SK-N-MC (cell line): ENCODE measurements at regions not wholly inside any gene's neighbourhood (a gene's known extent, or its start where the extent isn't known, plus 50 kb on each side); places are given as distances from the start of the nearest gene placed in this dataset.

ENCODE experiments used
- DNase-seq: peaks from one replicate; pipeline ENCODE4 v3.0.0-alpha.2; 2011; ENCODE audit warnings: low read depth, low spot score
- H3K27ac ChIP-seq: fragments of 200-600 bp; sonication (generic); 2 replicates; pipeline ENCODE4 v1.5.1; 2016; ENCODE audit warnings: mixed run types
- H3K36me3 ChIP-seq: fragments of 200-600 bp; sonication (generic); 2 replicates; pipeline ENCODE4 v1.6.1; 2017; ENCODE audit warnings: antibody characterized with exemption, low read length, mixed read lengths; ENCODE audit not compliant: insufficient read depth
- H3K4me3 ChIP-seq: fragments of 200-600 bp; sonication (generic); 2 replicates; pipeline ENCODE4 v1.5.1; 2016
- H3K9ac ChIP-seq: fragments of 200-600 bp; sonication (generic); 2 replicates; pipeline ENCODE4 v1.8.0; 2017; ENCODE audit warnings: mixed run types, mixed read lengths; ENCODE audit not compliant: insufficient read length
- H3K9me3 ChIP-seq: fragments of 200-600 bp; sonication (generic); 2 replicates; pipeline ENCODE4 v1.6.1; 2017; ENCODE audit warnings: low read depth, mild to moderate bottlenecking, antibody characterized with exemption, low read length, moderate library complexity, mixed read lengths
- EZH2 ChIP-seq: fragments of 200-600 bp; sonication (generic); IDR thresholded peaks from one replicate; pipeline ENCODE4 v1.6.1; 2017; ENCODE audit warnings: antibody characterized with exemption
- FOXP2 ChIP-seq: optimal IDR thresholded peaks from 2 replicates; pipeline ENCODE3; 2011; ENCODE audit warnings: mild to moderate bottlenecking, moderate library complexity; ENCODE audit not compliant: insufficient read depth; ENCODE audit errors: extremely low read length, control extremely low read depth
- POLR2AphosphoS5 ChIP-seq: IDR thresholded peaks from 2 replicates; pipeline ENCODE4 v1.6.1; 2012; ENCODE audit warnings: mild to moderate bottlenecking, low read depth, low read length, borderline replicate concordance

DNA sequence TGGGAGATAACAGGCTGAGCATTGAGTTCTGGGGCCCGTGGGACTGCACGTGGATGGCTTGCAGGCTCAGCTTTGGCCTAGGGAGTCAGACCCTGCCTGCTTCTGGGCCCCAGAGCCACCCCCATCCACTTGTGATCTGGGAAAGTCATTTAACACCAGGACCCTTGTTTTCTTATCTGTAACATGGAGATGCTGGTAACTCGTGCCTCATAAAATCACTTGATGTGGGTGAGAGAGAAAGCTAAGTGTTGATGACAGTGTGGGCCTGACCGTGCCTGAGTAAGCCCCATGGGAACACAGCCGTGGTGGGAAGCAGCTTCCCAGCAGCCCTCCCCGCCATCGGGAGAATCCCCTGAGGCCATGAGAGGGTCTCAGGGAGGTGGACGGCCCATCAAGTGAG, 378.1 kb downstream of the GABRB3 start:
- DNase-seq: no peak
- Histone ChIP-seq H3K27ac (no peak overlapping the region), H3K36me3 (no peaks in the 10 kb centered on the region), H3K4me3 (no peak overlapping the region), H3K9me3 (no peaks in the 10 kb centered on the region), H3K9ac (no peak overlapping the region)
- no peak for TF ChIP-seq FOXP2
- TF ChIP-seq EZH2: no peak
- no peak for TF ChIP-seq POLR2AphosphoS5

DNA sequence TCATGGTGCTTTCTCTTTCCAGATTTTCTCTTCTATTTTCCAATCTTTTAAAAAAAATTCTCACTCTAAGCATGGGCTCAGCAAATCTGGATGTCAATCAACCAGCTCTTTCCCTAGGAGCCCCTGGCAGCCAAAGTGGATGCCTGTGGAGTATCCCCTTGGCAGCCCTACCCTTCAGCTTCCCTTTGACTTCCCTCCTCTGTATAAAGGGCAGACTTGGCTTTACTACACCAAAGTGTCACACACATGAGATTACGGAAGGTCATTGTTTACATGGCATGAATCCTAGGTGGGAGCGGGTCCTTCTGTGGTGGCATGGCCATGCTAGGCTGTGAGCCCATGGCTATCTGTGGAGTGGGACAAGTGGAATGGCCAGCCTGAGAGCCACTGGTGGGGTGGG, 379.9 kb downstream of the GABRB3 start:
- no peaks in the 10 kb centered on the region for H3K9me3 ChIP-seq
- no peak overlapping the region for H3K27ac ChIP-seq
- H3K9ac ChIP-seq: no peak overlapping the region
- TF ChIP-seq EZH2: no peak
- TF ChIP-seq FOXP2: no peak
- TF ChIP-seq POLR2AphosphoS5: no peak
- H3K36me3 ChIP-seq: no peaks in the 10 kb centered on the region
- no peak for DNase-seq
- H3K4me3 ChIP-seq: no peak overlapping the region

DNA sequence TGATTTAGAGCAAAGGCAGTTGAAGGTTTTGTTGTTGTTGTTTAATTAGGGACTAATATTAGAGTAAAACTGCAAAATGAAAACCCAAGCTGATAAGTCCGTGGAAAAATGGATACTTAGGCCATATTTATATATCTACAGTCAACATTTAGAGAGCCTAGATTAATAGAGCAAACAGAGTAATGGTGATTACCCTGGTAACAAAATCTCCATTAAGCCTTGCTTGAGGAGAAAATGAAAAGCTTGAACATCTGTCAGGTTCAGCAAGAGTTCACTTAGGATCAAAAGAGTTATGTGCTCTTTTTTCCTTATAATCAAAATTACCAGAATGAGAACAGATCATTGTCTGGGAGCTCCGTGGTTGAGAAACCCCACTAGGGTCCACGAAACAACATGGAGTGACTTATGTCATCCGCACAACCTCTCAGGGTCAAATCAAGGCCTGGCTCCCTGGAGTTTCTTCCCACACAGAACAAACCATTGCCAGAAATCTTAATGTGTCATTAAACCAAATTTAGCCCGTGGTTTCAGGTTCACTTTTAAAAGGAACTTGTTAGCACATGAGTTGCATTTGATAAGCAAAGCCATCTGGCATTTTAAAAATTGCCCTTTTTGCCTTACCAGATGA, 381.2 kb downstream of the GABRB3 start:
- H3K27ac ChIP-seq: no peak overlapping the region
- H3K36me3 ChIP-seq: no peaks in the 10 kb centered on the region
- TF ChIP-seq EZH2 (no peak), POLR2AphosphoS5 (no peak), FOXP2 (no peak)
- H3K9ac ChIP-seq: no peak overlapping the region
- H3K9me3 ChIP-seq: no peaks in the 10 kb centered on the region
- no peak for DNase-seq
- H3K4me3 ChIP-seq: no peak overlapping the region

DNA sequence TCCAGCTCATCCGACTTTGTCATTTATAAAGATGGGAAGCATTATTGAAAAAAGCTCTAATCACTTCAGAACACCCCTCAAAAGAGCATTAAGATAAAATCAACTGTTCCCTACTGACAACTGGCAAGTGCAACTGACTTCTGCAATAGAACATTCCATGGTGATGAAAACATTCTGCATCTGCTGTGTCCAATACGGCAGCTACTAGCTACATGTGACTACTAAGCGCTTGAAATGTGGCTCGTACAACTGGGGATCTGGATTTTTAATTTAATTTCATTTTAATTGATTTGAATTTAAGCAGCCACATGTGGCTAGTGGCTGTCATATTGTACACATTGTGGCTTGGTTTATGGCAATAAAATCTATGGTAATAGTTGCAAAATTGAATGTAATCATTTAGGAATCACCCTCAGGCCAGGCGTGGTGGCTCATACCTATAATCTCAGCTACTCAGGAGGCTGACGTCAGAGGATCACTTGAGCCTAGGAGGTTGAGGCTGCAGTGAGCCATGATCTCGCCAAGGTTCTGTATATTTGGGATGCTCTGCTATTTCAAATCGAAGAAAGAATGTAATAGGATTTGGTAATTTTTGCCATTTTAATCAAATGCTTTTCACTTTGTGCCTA, 390.3 kb downstream of the GABRB3 start:
- no peak overlapping the region for H3K9ac ChIP-seq
- TF ChIP-seq EZH2 (no peak), FOXP2 (no peak), POLR2AphosphoS5 (no peak)
- H3K4me3 ChIP-seq: no peak overlapping the region
- no peak for DNase-seq
- H3K27ac ChIP-seq: no peak overlapping the region
- no peaks in the 10 kb centered on the region for H3K36me3 ChIP-seq
- no peaks in the 10 kb centered on the region for H3K9me3 ChIP-seq

DNA sequence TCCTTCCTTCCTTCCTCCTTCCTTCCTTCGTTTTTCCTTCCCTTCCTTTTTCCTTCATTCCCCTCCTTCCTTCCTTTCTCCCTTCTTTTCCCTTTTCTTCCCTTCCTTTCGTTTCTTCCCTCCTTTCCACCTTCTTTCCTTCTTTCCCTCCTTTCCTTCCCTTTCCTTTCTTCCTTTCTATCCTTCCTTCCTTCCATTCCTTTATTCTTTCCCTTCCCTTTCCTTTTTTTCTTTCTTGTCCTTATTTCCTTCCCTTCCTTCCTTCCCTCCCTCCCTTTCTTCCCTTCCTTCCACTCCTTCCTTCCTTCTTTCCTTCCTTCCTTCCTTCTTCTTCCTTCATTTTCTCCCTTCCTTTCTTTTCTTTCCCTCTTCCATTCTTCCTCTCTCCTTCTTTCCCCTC, 394.6 kb downstream of the GABRB3 start:
- no peak for DNase-seq
- Histone ChIP-seq H3K36me3 (no peaks in the 10 kb centered on the region), H3K9ac (no peak overlapping the region), H3K9me3 (no peaks in the 10 kb centered on the region), H3K4me3 (no peak overlapping the region), H3K27ac (no peak overlapping the region)
- TF ChIP-seq FOXP2: no peak
- no peak for TF ChIP-seq POLR2AphosphoS5
- no peak for TF ChIP-seq EZH2

DNA sequence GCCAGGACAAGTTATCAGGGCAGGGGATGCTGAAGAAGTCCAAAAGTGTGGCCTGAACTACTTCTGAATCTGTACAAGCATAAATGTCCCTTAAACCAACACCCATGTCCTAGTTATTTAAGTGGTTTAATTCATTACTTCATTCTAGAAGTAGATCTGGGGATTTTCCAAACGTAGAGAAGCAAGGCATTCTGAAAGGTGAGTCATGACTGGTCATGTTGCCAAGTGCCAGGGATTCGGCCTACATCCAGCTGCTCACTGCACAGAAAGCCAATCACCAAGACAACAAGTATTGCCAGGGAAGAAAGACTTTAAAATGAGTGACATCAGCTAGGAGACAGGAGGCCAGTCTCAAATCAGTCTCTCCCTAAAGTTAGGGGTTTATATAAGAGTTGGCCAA, 396.6 kb downstream of the GABRB3 start:
- no peak overlapping the region for H3K27ac ChIP-seq

DNA sequence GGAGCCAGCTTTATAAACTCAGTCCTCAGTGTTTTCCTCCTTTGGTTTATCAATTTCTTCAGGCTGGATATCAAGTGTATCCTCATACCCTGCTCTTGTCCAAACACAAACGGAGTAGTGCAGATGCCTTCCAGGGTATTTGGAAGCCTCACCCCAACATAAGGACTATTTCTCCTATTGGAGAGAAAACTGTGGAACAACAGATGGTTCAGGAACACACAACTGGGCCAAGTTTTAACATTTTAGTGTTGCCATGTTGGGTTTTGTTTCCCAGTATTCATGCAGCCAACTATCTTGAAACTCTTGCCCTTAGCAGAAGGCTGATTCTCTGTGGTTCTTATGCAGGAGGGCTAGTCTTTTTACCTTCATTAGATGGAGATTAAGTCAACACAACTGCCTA, 398.1 kb downstream of the GABRB3 start:
- Histone ChIP-seq H3K27ac (no peak overlapping the region), H3K9me3 (no peaks in the 10 kb centered on the region), H3K4me3 (no peak overlapping the region), H3K9ac (no peak overlapping the region), H3K36me3 (no peaks in the 10 kb centered on the region)
- TF ChIP-seq POLR2AphosphoS5 (no peak), EZH2 (no peak), FOXP2 (no peak)
- DNase-seq: no peak

More for the DNA sequence above, 396.6 kb downstream of the GABRB3 start:
- no peak overlapping the region for H3K9ac ChIP-seq
- TF ChIP-seq POLR2AphosphoS5 (no peak), EZH2 (no peak), FOXP2 (no peak)
- no peak overlapping the region for H3K4me3 ChIP-seq
- DNase-seq: no peak
- no peaks in the 10 kb centered on the region for H3K36me3 ChIP-seq
- no peaks in the 10 kb centered on the region for H3K9me3 ChIP-seq

DNA sequence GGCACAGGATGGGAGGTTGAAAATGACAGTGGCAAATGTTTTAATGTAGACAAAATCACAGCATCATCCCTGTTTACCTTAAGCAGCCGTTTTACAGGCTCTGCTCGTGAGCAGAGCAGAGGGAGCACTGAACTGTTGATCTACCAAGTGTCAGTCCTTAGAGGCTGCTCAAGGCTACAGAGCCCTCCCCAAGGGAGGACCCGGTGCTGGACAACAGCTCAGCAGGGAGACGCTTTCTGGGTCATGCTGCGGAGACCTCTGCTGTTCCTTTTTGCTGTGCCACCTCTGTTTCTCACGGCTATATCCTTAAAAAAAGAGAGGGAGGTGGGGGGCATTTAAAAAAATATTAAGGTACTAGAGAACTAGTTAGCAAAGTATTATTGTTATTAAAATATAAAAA, 400.2 kb downstream of the GABRB3 start:
- H3K36me3 ChIP-seq: no peaks in the 10 kb centered on the region
- H3K9me3 ChIP-seq: no peaks in the 10 kb centered on the region
- TF ChIP-seq EZH2: no peak
- no peak for TF ChIP-seq FOXP2
- no peak overlapping the region for H3K9ac ChIP-seq
- H3K4me3 ChIP-seq: no peak overlapping the region
- DNase-seq: no peak
- H3K27ac ChIP-seq: no peak overlapping the region

DNA sequence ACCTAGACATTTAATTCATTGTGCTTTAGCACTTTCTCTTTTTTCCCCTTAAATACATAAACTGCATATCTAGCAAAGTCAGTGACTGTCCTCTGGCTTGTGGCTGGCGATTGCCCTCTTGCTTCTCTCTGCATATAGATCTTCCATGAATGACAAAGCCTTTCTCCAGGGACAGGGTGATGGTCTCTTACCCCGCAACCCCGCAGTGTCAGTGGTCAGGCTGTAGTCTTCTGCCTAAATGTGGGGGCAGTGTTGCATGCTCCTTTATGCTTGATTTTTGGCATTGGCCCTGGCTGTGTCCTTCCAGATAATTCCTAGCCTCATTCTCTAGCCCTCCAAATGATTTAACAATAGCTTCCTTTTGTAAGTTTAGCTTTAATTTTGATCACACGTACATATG, 407.8 kb downstream of the GABRB3 start:
- Histone ChIP-seq H3K9ac (no peak overlapping the region), H3K9me3 (no peaks in the 10 kb centered on the region), H3K27ac (no peak overlapping the region), H3K4me3 (no peak overlapping the region), H3K36me3 (no peaks in the 10 kb centered on the region)
- DNase-seq: no peak
- TF ChIP-seq POLR2AphosphoS5 (no peak), EZH2 (no peak), FOXP2 (no peak)
